ENCODE measurements at regions not wholly inside any gene's neighbourhood (a gene's known extent, or its start where the extent isn't known, plus 50 kb on each side); places are given as distances from the start of the nearest gene placed in this dataset.

DNA sequence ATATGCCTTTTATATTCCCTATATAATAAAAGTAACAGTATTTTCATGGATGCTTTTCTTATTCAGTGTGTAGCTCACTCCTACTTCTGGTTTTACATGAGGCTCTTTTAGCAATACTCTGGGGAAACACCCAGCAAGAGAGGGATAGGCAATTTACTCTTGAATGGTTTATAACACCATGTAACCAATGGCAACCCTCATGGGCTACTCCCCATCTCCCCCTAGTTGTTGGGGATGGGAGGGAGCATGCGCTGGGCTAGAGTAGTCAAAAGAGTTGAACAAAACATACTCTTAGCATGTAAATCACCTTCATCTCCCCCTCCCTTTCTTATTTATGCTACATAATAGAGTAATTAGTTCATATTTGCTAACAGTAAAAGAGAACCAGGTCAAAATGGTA lies 140.1 kb upstream of the LRFN2 start:
- no peaks in the 10 kb centered on the region for H3K36me3 ChIP-seq
- ATAC-seq (no peak), DNase-seq (no peak)
- no peak for TF ChIP-seq CTCF (IDR thresholded peaks at IDR 0.05)
- no peaks in the 10 kb centered on the region for H3K27me3 ChIP-seq
- H3K9me3 ChIP-seq, result no peaks in the 10 kb centered on the region
- H3K27ac ChIP-seq, result no peak overlapping the region
- no peak overlapping the region for H3K4me3 ChIP-seq
- intact Hi-C loops (cut with DNase I), result no loop called here
- H3K4me1 ChIP-seq, result no peaks in the 10 kb centered on the region

DNA sequence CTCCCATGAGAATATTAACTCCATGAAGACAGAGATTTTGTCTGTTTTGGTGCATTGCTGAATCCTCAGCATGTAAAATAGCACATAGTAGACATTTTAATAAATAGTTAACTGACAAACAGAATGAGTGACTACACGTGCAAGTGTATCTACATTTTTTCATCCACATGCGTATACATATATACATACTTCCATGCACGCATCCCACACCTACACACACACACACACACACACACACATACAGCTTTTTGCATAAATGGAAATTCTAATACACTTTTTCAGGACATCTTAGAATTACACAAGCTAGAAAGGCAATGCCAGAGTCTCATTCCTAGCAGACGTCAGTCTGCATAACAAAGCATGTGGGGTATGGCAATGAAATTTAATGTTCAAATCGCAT lies 139.7 kb upstream of the LRFN2 start:
- H3K4me3 ChIP-seq, result no peak overlapping the region
- H3K9me3 ChIP-seq, result no peaks in the 10 kb centered on the region
- H3K27ac ChIP-seq, result no peak overlapping the region
- intact Hi-C loops (cut with DNase I), result no loop called here
- no peaks in the 10 kb centered on the region for H3K27me3 ChIP-seq
- DNase-seq, result no peak
- ATAC-seq, result no peak
- no peaks in the 10 kb centered on the region for H3K36me3 ChIP-seq
- no peaks in the 10 kb centered on the region for H3K4me1 ChIP-seq
- TF ChIP-seq CTCF (IDR thresholded peaks at IDR 0.05), result no peak

- H3K36me3 ChIP-seq, result no peaks in the 10 kb centered on the region
- intact Hi-C loops (cut with DNase I), result no loop called here
Measured at GRCh38 chr6:40725390-40725789, 138.2 kb upstream of the LRFN2 start.

DNA sequence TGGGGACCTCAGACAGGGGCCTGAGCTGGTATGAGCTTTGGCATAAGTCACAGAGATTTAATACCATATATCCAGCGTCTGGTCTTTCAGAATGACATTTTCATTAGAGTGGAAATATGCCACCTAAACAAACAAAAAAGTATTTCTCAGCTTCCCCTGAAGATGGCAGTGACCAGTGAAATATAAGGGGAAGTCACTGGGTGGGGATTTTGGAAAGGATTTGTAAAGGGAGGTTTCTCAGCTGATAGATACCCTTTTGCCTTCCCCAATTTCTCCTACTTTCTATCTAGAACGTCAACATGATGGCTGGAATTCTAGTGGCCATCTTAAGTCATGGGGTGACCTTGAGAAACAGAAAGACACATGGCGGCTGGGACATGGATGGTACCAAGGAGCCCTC lies 137.7 kb upstream of the LRFN2 start:
- H3K36me3 ChIP-seq, result no peaks in the 10 kb centered on the region
- no peak for TF ChIP-seq CTCF (IDR thresholded peaks at IDR 0.05)
- no peaks in the 10 kb centered on the region for H3K9me3 ChIP-seq
- DNase-seq (no peak), ATAC-seq (no peak)
- intact Hi-C loops (cut with DNase I), result no loop called here
- H3K4me3 ChIP-seq, result no peak overlapping the region
- no peak overlapping the region for H3K27ac ChIP-seq
- H3K27me3 ChIP-seq, result no peaks in the 10 kb centered on the region
- H3K4me1 ChIP-seq, result peaks cover 2 to 3% of the 10 kb centered on the region in 2 donors

More at GRCh38 chr6:40725390-40725789, 138.2 kb upstream of the LRFN2 start:
- H3K27ac ChIP-seq, result no peak overlapping the region
- no peaks in the 10 kb centered on the region for H3K9me3 ChIP-seq
- H3K4me1 ChIP-seq, result no peaks in the 10 kb centered on the region
- no peak overlapping the region for H3K4me3 ChIP-seq
- DNase-seq (no peak), ATAC-seq (no peak)
- no peak for TF ChIP-seq CTCF (IDR thresholded peaks at IDR 0.05)
- H3K27me3 ChIP-seq, result no peaks in the 10 kb centered on the region

DNA sequence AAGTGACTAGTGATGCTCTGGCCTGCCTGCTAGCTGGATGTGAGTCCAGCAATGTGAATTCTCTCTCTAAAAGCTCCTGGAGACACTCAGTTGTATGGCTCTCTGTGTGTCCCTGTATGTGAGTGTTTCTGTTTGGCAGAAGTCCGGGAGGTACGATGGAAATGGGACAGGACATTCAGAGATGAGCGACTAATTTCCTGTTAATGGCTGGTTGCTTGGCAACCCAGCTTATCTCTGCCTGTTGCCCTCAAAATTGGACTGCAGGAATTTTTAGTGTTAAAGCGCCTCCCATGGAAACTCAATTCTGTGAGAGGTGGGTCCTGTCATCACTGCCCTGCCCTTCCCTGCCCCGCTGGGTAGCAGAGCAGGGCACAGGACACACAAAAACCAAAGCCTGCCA lies 136.8 kb upstream of the LRFN2 start:
- no peak for TF ChIP-seq CTCF (IDR thresholded peaks at IDR 0.05)
- H3K36me3 ChIP-seq, result no peaks in the 10 kb centered on the region
- H3K27ac ChIP-seq, result no peak overlapping the region
- peaks cover 10 to 11% of the 10 kb centered on the region in 2 donors for H3K4me1 ChIP-seq
- no peak for DNase-seq
- no peaks in the 10 kb centered on the region for H3K27me3 ChIP-seq
- H3K4me3 ChIP-seq, result no peak overlapping the region
- H3K9me3 ChIP-seq, result no peaks in the 10 kb centered on the region
- intact Hi-C loops (cut with DNase I), result no loop called here
- ATAC-seq, result no peak
